ENCODE measurements at regions not wholly inside any gene's neighbourhood (a gene's known extent, or its start where the extent isn't known, plus 50 kb on each side); places are given as distances from the start of the nearest gene placed in this dataset.
A peak's percentile ranks its signal among the peaks of the same experiment; 100 is the strongest.

DNA sequence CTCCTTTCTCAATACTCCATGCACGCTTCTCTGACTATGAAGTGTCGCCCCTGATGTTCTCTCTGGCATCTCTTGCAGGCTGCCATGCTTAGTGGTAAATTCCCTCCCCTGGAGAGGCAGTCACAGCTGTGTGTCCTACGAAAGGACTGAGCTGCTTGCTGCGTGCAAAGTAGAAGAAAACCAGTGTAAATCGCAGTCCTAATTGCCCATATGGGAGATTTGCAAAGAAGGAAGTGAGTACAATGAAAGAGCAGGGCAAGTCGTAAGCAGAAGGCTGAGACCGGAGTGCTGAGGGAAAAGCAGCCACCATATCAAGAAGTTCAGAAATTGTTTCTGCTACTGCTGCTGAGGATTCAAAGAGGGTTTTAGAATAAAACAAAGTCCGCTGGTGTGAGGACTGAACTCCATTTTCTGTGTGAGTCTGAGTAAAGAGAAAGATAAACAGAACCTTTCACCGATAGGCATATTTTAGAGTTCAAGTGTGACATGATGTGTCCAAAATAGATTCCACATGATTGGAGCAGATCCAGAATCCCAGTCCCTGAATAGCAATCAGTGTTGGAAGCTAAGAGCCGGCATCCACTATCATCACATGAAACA lies 507.8 kb upstream of the MPDZ start:
- Histone ChIP-seq H3K9ac (ENCODE audit: extremely low read depth, insufficient read length, low read length) (no peak overlapping the region), H2AK5ac (ENCODE audit: insufficient read length, low read length) (no peak overlapping the region), H4K91ac (ENCODE audit: insufficient read length, low read depth, low read length) (no peak overlapping the region), H3K79me2 (ENCODE audit: insufficient read depth, low read length) (no peaks in the 10 kb centered on the region), H3K79me1 (ENCODE audit: insufficient read depth, low read depth, low read length, poor library complexity, severe bottlenecking) (no peaks in the 10 kb centered on the region), H3T11ph (ENCODE audit: low read length) (no peak overlapping the region), H3K27me3 (ENCODE audit: insufficient read depth, low read length) (no peaks in the 10 kb centered on the region), H3K23ac (ENCODE audit: insufficient read length, low read depth, low read length) (no peak overlapping the region), H3K23me2 (ENCODE audit: insufficient read length, low read depth, low read length, poor library complexity, severe bottlenecking) (no peaks in the 10 kb centered on the region), H4K5ac (ENCODE audit: insufficient read length, low read depth, low read length) (no peak overlapping the region), H3K9me3 (ENCODE audit: control insufficient read depth, low read depth, low read length) (no peaks in the 10 kb centered on the region), H3K4ac (ENCODE audit: low read depth, low read length) (no peak overlapping the region), H3K4me2 (ENCODE audit: insufficient read depth, insufficient read length, low read length) (no peak overlapping the region), H2BK15ac (ENCODE audit: low read depth, low read length) (no peak overlapping the region), H2AFZ (ENCODE audit: low read length) (peak overlapping the region; percentile 45), H3K56ac (ENCODE audit: insufficient read length, low read depth, low read length) (no peak overlapping the region), H4K8ac (replicated peaks; ENCODE audit: insufficient read length, low read depth, low read length) (no peak overlapping the region), H2BK20ac (ENCODE audit: low read depth, low read length, poor library complexity, severe bottlenecking) (no peak overlapping the region), H3K27ac (ENCODE audit: insufficient read length, low read depth, low read length) (no peak overlapping the region), H2BK12ac (ENCODE audit: insufficient read length, low read depth, low read length) (no peak overlapping the region), H3K4me1 (ENCODE audit: insufficient read depth, low read length) (no peaks in the 10 kb centered on the region), H3K14ac (ENCODE audit: insufficient read depth, low read length) (no peak overlapping the region), H2BK5ac (ENCODE audit: insufficient read length, low read length) (no peak overlapping the region), H2BK120ac (ENCODE audit: low read depth, low read length, poor library complexity, severe bottlenecking) (no peak overlapping the region), H3K18ac (ENCODE audit: insufficient read length, low read depth, low read length) (no peak overlapping the region), H4K20me1 (ENCODE audit: control insufficient read depth, insufficient read depth, insufficient read length) (no peaks in the 10 kb centered on the region)
- no CpG with 5 or more reads among the region's 10 CpGs for WGBS (ENCODE audit: extremely low coverage, insufficient read length, low lambda C conversion rate)
- no peaks in the 10 kb centered on the region for H3K36me3 Mint-ChIP-seq (ENCODE audit: insufficient read depth in 1 of 3, low read depth in 3 of 3)
- TF ChIP-seq, protein P1, sequence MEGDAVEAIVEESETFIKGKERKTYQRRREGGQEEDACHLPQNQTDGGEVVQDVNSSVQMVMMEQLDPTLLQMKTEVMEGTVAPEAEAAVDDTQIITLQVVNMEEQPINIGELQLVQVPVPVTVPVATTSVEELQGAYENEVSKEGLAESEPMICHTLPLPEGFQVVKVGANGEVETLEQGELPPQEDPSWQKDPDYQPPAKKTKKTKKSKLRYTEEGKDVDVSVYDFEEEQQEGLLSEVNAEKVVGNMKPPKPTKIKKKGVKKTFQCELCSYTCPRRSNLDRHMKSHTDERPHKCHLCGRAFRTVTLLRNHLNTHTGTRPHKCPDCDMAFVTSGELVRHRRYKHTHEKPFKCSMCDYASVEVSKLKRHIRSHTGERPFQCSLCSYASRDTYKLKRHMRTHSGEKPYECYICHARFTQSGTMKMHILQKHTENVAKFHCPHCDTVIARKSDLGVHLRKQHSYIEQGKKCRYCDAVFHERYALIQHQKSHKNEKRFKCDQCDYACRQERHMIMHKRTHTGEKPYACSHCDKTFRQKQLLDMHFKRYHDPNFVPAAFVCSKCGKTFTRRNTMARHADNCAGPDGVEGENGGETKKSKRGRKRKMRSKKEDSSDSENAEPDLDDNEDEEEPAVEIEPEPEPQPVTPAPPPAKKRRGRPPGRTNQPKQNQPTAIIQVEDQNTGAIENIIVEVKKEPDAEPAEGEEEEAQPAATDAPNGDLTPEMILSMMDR (conservative IDR thresholded peaks at IDR 0.05) = no peak
- H3K27ac Mint-ChIP-seq = no peak overlapping the region; a peak in 1 of 7 replicates
- no peaks in the 10 kb centered on the region for H3K9me3 Mint-ChIP-seq
- no peak for DNase-seq
- peaks cover 3 to 4% of the 10 kb centered on the region in 2 experiments; a peak in 3 of 4 replicates for H3K4me1 Mint-ChIP-seq
- H3K4me3 Mint-ChIP-seq = no peak overlapping the region
- H3K27me3 Mint-ChIP-seq (ENCODE audit: low read depth) = no peaks in the 10 kb centered on the region
